ENCODE measurements at regions not wholly inside any gene's neighbourhood (a gene's known extent, or its start where the extent isn't known, plus 50 kb on each side); places are given as distances from the start of the nearest gene placed in this dataset.
"Not testable (repeated sequence)": the region's sequence is repeated elsewhere in the genome, so short reads cannot be mapped to it uniquely, and the experiment has no call there.

DNA sequence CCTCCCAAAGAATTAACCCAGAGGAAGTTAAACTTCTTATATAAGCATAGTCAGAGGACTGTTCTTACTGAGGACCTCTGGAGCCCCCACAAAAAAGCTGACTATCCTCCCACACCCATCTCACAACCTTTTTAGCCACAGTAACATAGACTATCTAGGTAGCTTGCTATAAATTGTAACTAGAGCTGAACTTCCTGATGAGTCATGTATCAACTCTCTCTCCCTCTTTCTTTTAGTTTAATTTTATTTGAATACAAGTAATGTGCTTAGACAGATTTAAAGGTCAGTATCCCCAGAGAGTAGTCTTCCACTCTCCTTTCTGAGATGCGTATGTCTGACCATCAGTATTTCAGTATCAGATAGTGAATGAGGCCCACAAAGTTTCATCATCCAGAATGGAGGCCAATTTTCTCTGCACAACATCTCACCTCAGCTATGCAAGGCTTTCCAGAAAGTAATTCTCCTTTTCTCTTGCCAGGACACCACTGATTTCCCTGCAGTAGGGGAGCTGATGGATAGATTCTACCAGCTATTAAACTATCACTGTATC is 104.0 kb upstream of the MYRIP start:
- H3K4me3 ChIP-seq (replicated peaks; ENCODE audit: insufficient read depth, low read length), result no peak overlapping the region
- H3K27ac ChIP-seq (replicated peaks), result no peak overlapping the region
- TF ChIP-seq POLR2AphosphoS5 (IDR thresholded peaks at IDR 0.05; ENCODE audit: low read depth), result no peak
- TF ChIP-seq, protein P1, sequence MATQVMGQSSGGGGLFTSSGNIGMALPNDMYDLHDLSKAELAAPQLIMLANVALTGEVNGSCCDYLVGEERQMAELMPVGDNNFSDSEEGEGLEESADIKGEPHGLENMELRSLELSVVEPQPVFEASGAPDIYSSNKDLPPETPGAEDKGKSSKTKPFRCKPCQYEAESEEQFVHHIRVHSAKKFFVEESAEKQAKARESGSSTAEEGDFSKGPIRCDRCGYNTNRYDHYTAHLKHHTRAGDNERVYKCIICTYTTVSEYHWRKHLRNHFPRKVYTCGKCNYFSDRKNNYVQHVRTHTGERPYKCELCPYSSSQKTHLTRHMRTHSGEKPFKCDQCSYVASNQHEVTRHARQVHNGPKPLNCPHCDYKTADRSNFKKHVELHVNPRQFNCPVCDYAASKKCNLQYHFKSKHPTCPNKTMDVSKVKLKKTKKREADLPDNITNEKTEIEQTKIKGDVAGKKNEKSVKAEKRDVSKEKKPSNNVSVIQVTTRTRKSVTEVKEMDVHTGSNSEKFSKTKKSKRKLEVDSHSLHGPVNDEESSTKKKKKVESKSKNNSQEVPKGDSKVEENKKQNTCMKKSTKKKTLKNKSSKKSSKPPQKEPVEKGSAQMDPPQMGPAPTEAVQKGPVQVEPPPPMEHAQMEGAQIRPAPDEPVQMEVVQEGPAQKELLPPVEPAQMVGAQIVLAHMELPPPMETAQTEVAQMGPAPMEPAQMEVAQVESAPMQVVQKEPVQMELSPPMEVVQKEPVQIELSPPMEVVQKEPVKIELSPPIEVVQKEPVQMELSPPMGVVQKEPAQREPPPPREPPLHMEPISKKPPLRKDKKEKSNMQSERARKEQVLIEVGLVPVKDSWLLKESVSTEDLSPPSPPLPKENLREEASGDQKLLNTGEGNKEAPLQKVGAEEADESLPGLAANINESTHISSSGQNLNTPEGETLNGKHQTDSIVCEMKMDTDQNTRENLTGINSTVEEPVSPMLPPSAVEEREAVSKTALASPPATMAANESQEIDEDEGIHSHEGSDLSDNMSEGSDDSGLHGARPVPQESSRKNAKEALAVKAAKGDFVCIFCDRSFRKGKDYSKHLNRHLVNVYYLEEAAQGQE (IDR thresholded peaks at IDR 0.05; ENCODE audit: insufficient replicate concordance, low read depth), result no peak
- H3K27me3 ChIP-seq (ENCODE audit: insufficient read depth, poor library complexity, severe bottlenecking), result peaks cover 2% of the 10 kb centered on the region
- DNase-seq (ENCODE audit: low read depth in 1 of 2, low spot score in 1 of 2), result no peak

DNA sequence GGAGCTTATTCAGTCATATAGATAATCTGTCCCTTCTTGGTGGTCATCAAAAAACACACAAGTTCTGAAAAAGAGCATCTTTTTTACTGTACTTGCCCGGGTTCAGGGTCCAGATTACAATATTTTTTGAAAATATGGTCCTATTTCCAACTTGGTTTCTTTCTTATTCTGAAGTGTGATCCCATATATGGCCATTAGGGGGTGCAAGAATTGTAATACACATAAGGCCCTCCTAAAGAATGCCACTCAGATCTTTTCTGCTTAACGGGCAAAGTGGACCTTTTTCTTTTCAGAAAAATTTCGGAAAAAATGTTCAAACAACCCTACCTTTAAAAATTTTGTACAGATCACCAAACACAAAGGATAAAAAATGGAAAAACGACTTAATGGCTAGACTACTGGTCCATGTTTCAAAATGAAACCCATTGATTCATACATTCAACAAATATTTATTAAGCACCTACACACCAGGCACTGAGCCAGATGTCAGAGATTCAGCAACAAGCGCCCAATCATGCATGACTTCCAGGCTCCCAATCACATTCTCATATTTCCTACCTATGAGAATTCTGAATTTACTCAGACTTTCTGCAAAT is 102.0 kb upstream of the MYRIP start:
- TF ChIP-seq, protein P2, sequence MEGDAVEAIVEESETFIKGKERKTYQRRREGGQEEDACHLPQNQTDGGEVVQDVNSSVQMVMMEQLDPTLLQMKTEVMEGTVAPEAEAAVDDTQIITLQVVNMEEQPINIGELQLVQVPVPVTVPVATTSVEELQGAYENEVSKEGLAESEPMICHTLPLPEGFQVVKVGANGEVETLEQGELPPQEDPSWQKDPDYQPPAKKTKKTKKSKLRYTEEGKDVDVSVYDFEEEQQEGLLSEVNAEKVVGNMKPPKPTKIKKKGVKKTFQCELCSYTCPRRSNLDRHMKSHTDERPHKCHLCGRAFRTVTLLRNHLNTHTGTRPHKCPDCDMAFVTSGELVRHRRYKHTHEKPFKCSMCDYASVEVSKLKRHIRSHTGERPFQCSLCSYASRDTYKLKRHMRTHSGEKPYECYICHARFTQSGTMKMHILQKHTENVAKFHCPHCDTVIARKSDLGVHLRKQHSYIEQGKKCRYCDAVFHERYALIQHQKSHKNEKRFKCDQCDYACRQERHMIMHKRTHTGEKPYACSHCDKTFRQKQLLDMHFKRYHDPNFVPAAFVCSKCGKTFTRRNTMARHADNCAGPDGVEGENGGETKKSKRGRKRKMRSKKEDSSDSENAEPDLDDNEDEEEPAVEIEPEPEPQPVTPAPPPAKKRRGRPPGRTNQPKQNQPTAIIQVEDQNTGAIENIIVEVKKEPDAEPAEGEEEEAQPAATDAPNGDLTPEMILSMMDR (IDR thresholded peaks at IDR 0.05; ENCODE audit: insufficient read depth, low read length), result peak; percentile 11
- no peak for TF ChIP-seq POLR2AphosphoS5 (IDR thresholded peaks at IDR 0.05; ENCODE audit: low read depth)
- Histone ChIP-seq H3K27ac (replicated peaks) (no peak overlapping the region), H3K4me3 (replicated peaks; ENCODE audit: insufficient read depth, low read length) (no peak overlapping the region), H3K27me3 (ENCODE audit: insufficient read depth, poor library complexity, severe bottlenecking) (peaks cover 2% of the 10 kb centered on the region)
- DNase-seq (ENCODE audit: low read depth in 1 of 2, low spot score in 1 of 2), result no peak

DNA sequence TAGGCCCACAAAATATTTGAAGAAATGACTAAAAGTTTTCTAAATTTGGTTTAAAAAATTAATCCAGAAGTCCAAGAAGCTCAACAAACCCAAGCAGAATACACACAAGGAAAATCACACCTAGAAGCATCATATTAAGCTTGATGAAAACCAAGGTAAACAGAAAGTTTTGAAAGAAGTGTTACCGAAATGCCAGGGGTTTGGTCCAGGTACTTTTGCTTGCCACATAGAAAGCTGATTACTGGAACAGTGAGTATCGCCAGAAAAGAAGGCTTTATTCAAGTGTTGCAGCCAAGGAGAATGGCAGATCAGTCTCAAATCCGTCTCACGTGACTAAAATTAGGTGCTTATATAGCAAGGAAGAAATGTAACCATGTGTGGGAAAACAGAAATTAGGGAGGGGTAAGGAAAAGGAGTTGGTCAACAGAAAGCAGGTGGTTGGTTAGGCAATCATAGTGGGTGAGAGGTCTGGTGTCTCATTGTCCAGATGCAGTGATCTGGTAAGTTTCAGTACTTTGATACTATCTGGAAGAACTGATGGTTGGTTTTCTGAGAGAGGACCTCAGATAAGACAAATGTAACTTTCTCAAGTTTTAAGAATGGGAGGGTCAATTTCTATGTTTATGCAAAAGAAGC is 96.9 kb upstream of the MYRIP start:
- no peak overlapping the region for H3K27ac ChIP-seq (replicated peaks)
- peaks cover 4% of the 10 kb centered on the region for H3K27me3 ChIP-seq (ENCODE audit: insufficient read depth, poor library complexity, severe bottlenecking)
- no peak for DNase-seq (ENCODE audit: low read depth in 1 of 2, low spot score in 1 of 2)
- no peak overlapping the region for H3K4me3 ChIP-seq (replicated peaks; ENCODE audit: insufficient read depth, low read length)
- TF ChIP-seq GABPA (IDR thresholded peaks at IDR 0.05; ENCODE audit: low read depth), result no peak
- no peak for TF ChIP-seq POLR2AphosphoS5 (IDR thresholded peaks at IDR 0.05; ENCODE audit: low read depth)
- TF ChIP-seq SPI1 (IDR thresholded peaks at IDR 0.05; ENCODE audit: borderline replicate concordance, low read depth), result no peak
- TF ChIP-seq, protein P2 (IDR thresholded peaks at IDR 0.05; ENCODE audit: insufficient read depth, low read length), result no peak
- TF ChIP-seq, protein P1 (IDR thresholded peaks at IDR 0.05; ENCODE audit: insufficient replicate concordance, low read depth), result no peak

DNA sequence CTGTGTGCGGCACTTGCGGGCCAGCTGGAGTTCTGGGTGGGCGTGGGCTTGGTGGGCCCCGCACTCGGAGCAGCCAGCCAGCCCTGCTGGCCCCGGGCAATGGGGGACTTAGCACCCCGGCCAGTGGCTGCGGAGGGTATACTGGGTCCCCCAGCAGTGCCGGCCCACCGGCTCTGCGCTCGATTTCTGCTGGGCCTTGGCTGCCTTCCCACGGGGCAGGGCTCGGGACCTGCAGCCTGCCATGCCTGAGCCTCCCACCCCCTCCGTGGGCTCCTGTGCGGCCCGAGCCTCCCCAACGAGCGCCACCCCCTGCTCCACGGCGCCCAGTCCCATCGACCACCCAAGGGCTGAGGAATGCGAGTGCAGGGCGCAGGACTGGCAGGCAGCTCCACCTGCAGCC is 96.1 kb upstream of the MYRIP start:
- not testable (repeated sequence) for H3K4me3 ChIP-seq (replicated peaks; ENCODE audit: insufficient read depth, low read length); DNase-seq (ENCODE audit: low read depth in 1 of 2, low spot score in 1 of 2); H3K27me3 ChIP-seq (ENCODE audit: insufficient read depth, poor library complexity, severe bottlenecking); H3K27ac ChIP-seq (replicated peaks)

DNA sequence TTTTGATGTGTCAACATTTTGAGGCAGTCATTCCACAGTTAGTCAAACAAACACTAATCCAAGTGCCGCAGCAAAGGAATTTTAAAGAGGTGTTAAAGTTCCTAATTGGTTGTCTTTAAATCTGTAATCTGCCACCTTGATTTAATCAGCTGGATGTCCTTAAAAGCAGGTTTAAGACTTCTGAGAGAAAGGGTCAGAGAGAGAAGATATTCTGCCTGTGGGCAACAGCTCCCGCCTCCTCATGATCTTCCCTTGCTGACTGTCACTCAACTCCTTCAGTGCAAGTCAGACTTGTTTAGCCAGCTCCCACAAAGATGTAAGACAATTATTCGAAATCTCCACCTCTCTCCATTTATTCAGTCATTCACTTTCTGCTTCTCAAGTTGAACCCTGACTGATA is 92.6 kb upstream of the MYRIP start:
- Histone ChIP-seq H3K4me3 (replicated peaks; ENCODE audit: insufficient read depth, low read length) (no peak overlapping the region), H3K27me3 (ENCODE audit: insufficient read depth, poor library complexity, severe bottlenecking) (peaks cover 4% of the 10 kb centered on the region), H3K27ac (replicated peaks) (no peak overlapping the region)
- TF ChIP-seq POLR2AphosphoS5 (IDR thresholded peaks at IDR 0.05; ENCODE audit: low read depth) (no peak), SPI1 (IDR thresholded peaks at IDR 0.05; ENCODE audit: borderline replicate concordance, low read depth) (no peak)
- no peak for DNase-seq (ENCODE audit: low read depth in 1 of 2, low spot score in 1 of 2)
